Neural progenitor cell (in vitro differentiated cells): ENCODE measurements at regions not wholly inside any gene's neighbourhood (a gene's known extent, or its start where the extent isn't known, plus 50 kb on each side); places are given as distances from the start of the nearest gene placed in this dataset.

Experiments
- DNase-seq: peaks from one replicate; pipeline ENCODE4 v3.0.0-alpha.2; 2016; ENCODE audit warnings: low spot score
- H2AFZ ChIP-seq: fragments of 200-600 bp; sonication (generic); replicated peaks from 2 replicates; pipeline ENCODE4 v1.6.1; 2016; ENCODE audit warnings: antibody characterized with exemption
- H3F3A ChIP-seq: fragments of 200-600 bp; sonication (generic); 2 replicates; pipeline ENCODE4 v1.6.1; 2016; ENCODE audit warnings: antibody characterized with exemption, low read depth
- H3K27ac ChIP-seq: fragments of 200-600 bp; sonication (generic); 2 replicates; pipeline ENCODE4 v1.5.1; 2016; ENCODE audit warnings: mild to moderate bottlenecking
- H3K27me3 ChIP-seq: fragments of 200-600 bp; sonication (generic); 2 replicates; pipeline ENCODE4 v1.6.1; 2016; ENCODE audit warnings: mild to moderate bottlenecking, moderate library complexity
- H3K36me3 ChIP-seq: fragments of 200-600 bp; sonication (generic); 2 replicates; pipeline ENCODE4 v1.5.1; 2016
- H3K4me1 ChIP-seq: fragments of 200-600 bp; sonication (generic); 2 replicates; pipeline ENCODE4 v1.6.1; 2016; ENCODE audit warnings: mixed run types
- H3K4me2 ChIP-seq: fragments of 200-600 bp; sonication (generic); 2 replicates; pipeline ENCODE4 v1.6.1; 2016
- H3K4me3 ChIP-seq: fragments of 200-600 bp; sonication (generic); 2 replicates; pipeline ENCODE4 v1.5.1; 2016
- H3K79me2 ChIP-seq: fragments of 200-600 bp; sonication (generic); 2 replicates; pipeline ENCODE4 v1.6.1; 2016; ENCODE audit warnings: low read depth
- H3K9ac ChIP-seq: fragments of 200-600 bp; sonication (generic); 2 replicates; pipeline ENCODE4 v1.6.1; 2016
- H3K9me3 ChIP-seq: fragments of 200-600 bp; sonication (generic); 2 replicates; pipeline ENCODE4 v1.5.1; 2016; ENCODE audit warnings: low read depth
- H4K20me1 ChIP-seq: fragments of 200-600 bp; sonication (generic); 2 replicates; pipeline ENCODE4 v1.6.1; 2016; ENCODE audit warnings: low read depth
- H3K27ac Mint-ChIP-seq: 3 replicates; pipeline ENCODE4 v1.8.0; 2021; ENCODE audit warnings: mixed read lengths
- H3K27me3 Mint-ChIP-seq: 2 replicates; pipeline ENCODE4 v1.8.0; 2022; ENCODE audit warnings: low read depth, mild to moderate bottlenecking, inconsistent platforms, moderate library complexity, mixed read lengths; ENCODE audit not compliant: insufficient read depth
- H3K36me3 Mint-ChIP-seq: 3 replicates; pipeline ENCODE4 v1.8.0; 2021; ENCODE audit warnings: mixed read lengths
- H3K4me1 Mint-ChIP-seq: 3 replicates; pipeline ENCODE4 v1.8.0; 2021; ENCODE audit warnings: mixed read lengths
- H3K4me3 Mint-ChIP-seq: 3 replicates; pipeline ENCODE4 v1.8.0; 2021; ENCODE audit warnings: mild to moderate bottlenecking, moderate library complexity, mixed read lengths
- H3K9me3 Mint-ChIP-seq: 3 replicates; pipeline ENCODE4 v1.8.0; 2020; ENCODE audit warnings: mixed read lengths
- CTCF ChIP-seq: fragments of 200-600 bp; sonication (generic); IDR thresholded peaks from 2 replicates; pipeline ENCODE4 v1.5.1; 2017; ENCODE audit warnings: antibody characterized with exemption, mild to moderate bottlenecking
- EZH2 ChIP-seq: fragments of 200-600 bp; sonication (generic); IDR thresholded peaks from 2 replicates; pipeline ENCODE4 v1.6.1; 2017; ENCODE audit warnings: antibody characterized with exemption, mild to moderate bottlenecking, moderate library complexity
- EZH2phosphoT487 ChIP-seq: fragments of 200-600 bp; sonication (generic); IDR thresholded peaks from 2 replicates; pipeline ENCODE4 v1.6.1; 2017; ENCODE audit warnings: antibody characterized with exemption

GRCh38 chr18:25734336-25734735, 356.1 kb downstream of the SS18 start:
- H3K4me2 ChIP-seq, result peak overlapping the region; percentile 73
- peaks cover 7% of the 10 kb centered on the region for H3K27me3 Mint-ChIP-seq

GRCh38 chr18:25732862-25733261, 357.6 kb downstream of the SS18 start:
- TF ChIP-seq EZH2phosphoT487 (no peak), CTCF (no peak), EZH2 (no peak)
- Mint-ChIP-seq H3K27me3 (peaks cover 7% of the 10 kb centered on the region), H3K4me1 (peaks cover 34% of the 10 kb centered on the region), H3K9me3 (peaks cover 15% of the 10 kb centered on the region), H3K36me3 (peaks cover 5% of the 10 kb centered on the region), H3K27ac (no peak overlapping the region), H3K4me3 (no peak overlapping the region)
- H3K27me3 ChIP-seq, result peaks cover 16% of the 10 kb centered on the region
- H3K4me1 ChIP-seq, result peaks cover 52% of the 10 kb centered on the region
- DNase-seq, result no peak
- no peaks in the 10 kb centered on the region for H3K9me3 ChIP-seq
- no peaks in the 10 kb centered on the region for H3K36me3 ChIP-seq
- no peak overlapping the region for H3K27ac ChIP-seq
- H3K4me3 ChIP-seq, result no peak overlapping the region
- no peaks in the 10 kb centered on the region for H3K79me2 ChIP-seq
- H3F3A ChIP-seq, result peaks cover 10% of the 10 kb centered on the region
- H4K20me1 ChIP-seq, result no peaks in the 10 kb centered on the region
- H3K9ac ChIP-seq, result no peak overlapping the region
- H2AFZ ChIP-seq, result no peak overlapping the region
- no peak overlapping the region for H3K4me2 ChIP-seq

More at GRCh38 chr18:25734336-25734735, 356.1 kb downstream of the SS18 start:
- H2AFZ ChIP-seq, result no peak overlapping the region
- peaks cover 10% of the 10 kb centered on the region for H3F3A ChIP-seq
- H3K4me1 ChIP-seq, result peaks cover 56% of the 10 kb centered on the region
- DNase-seq, result peak; percentile 52
- H3K27ac Mint-ChIP-seq, result peak overlapping the region; percentile 43
- H3K9me3 ChIP-seq, result no peaks in the 10 kb centered on the region
- no peak overlapping the region for H3K4me3 Mint-ChIP-seq
- no peaks in the 10 kb centered on the region for H3K79me2 ChIP-seq
- peak overlapping the region; percentile 22 for H3K4me3 ChIP-seq
- peak overlapping the region; percentile 61 for H3K27ac ChIP-seq
- no peak for TF ChIP-seq CTCF
- TF ChIP-seq EZH2phosphoT487, result no peak
- TF ChIP-seq EZH2, result no peak
- peaks cover 42% of the 10 kb centered on the region for H3K4me1 Mint-ChIP-seq
- peaks cover 3% of the 10 kb centered on the region for H3K36me3 Mint-ChIP-seq
- peaks cover 15% of the 10 kb centered on the region for H3K9me3 Mint-ChIP-seq
- H3K27me3 ChIP-seq, result peaks cover 16% of the 10 kb centered on the region
- H4K20me1 ChIP-seq, result no peaks in the 10 kb centered on the region
- no peak overlapping the region for H3K9ac ChIP-seq
- H3K36me3 ChIP-seq, result no peaks in the 10 kb centered on the region

DNA sequence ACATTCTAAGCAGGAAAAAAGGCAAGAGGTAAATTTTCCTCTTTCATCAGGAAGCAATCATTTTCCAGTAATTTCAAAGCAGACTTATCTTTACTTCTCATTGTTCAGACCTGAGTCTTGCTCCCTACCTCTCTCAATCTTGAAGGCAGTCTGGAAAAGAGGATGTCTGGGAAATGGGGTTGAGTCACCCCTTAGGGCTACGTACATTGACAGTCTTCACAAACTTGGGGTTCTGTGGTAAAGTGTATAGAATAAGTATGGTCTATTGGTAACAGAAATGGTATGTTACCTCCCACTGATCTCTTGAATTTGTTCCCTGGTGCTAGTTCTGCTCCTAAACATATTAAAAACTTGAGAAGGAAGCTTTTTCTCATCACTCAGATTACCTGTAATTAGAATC, 361.3 kb downstream of the SS18 start:
- no peaks in the 10 kb centered on the region for H3K79me2 ChIP-seq
- Mint-ChIP-seq H3K9me3 (peaks cover 15% of the 10 kb centered on the region), H3K4me3 (no peak overlapping the region), H3K27me3 (peaks cover 10% of the 10 kb centered on the region), H3K36me3 (peaks cover 5% of the 10 kb centered on the region), H3K27ac (no peak overlapping the region), H3K4me1 (peaks cover 45% of the 10 kb centered on the region)
- H3K4me2 ChIP-seq, result no peak overlapping the region
- no peak overlapping the region for H3K9ac ChIP-seq
- peaks cover 26% of the 10 kb centered on the region for H3K4me1 ChIP-seq
- no peaks in the 10 kb centered on the region for H3K36me3 ChIP-seq
- H3K27ac ChIP-seq, result no peak overlapping the region
- DNase-seq, result no peak
- peaks cover 3% of the 10 kb centered on the region for H3F3A ChIP-seq
- H4K20me1 ChIP-seq, result no peaks in the 10 kb centered on the region
- no peak for TF ChIP-seq EZH2
- TF ChIP-seq EZH2phosphoT487, result no peak
- no peak for TF ChIP-seq CTCF
- H3K9me3 ChIP-seq, result no peaks in the 10 kb centered on the region
- no peak overlapping the region for H2AFZ ChIP-seq
- no peak overlapping the region for H3K4me3 ChIP-seq
- H3K27me3 ChIP-seq, result peaks cover 12% of the 10 kb centered on the region
